ENCODE measurements at regions not wholly inside any gene's neighbourhood (a gene's known extent, or its start where the extent isn't known, plus 50 kb on each side); places are given as distances from the start of the nearest gene placed in this dataset.

DNA sequence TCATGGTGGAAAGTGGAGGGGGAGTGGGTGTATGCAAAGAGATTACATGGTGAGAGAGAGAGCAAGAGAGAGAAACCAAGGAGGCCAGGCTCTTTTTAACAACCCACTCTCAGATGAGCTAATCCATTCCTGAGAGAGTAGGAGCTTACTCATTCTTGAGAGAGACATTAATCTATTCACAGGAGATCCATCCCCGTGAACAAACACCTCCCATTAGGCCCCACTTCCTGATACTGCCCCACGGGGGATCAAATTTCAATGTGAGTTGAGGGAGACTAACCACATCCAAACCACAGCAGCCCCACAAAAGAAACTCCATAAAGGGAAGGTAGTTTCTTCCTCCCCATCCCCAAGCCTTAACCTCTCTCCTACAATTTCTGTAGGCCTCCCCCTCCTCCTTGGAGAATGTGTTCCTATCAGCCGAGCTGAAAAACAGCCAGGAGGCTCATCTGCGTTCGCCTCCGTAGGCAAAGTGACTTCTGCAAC lies 450.0 kb downstream of the NPIPA7 start:
- no peak for TF ChIP-seq POLR2A (IDR thresholded peaks at IDR 0.05)
- TF ChIP-seq, protein P1, sequence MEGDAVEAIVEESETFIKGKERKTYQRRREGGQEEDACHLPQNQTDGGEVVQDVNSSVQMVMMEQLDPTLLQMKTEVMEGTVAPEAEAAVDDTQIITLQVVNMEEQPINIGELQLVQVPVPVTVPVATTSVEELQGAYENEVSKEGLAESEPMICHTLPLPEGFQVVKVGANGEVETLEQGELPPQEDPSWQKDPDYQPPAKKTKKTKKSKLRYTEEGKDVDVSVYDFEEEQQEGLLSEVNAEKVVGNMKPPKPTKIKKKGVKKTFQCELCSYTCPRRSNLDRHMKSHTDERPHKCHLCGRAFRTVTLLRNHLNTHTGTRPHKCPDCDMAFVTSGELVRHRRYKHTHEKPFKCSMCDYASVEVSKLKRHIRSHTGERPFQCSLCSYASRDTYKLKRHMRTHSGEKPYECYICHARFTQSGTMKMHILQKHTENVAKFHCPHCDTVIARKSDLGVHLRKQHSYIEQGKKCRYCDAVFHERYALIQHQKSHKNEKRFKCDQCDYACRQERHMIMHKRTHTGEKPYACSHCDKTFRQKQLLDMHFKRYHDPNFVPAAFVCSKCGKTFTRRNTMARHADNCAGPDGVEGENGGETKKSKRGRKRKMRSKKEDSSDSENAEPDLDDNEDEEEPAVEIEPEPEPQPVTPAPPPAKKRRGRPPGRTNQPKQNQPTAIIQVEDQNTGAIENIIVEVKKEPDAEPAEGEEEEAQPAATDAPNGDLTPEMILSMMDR (IDR thresholded peaks at IDR 0.05) = no peak

Data from body of pancreas (tissue), 4 donors.